ENCODE measurements at regions not wholly inside any gene's neighbourhood (a gene's known extent, or its start where the extent isn't known, plus 50 kb on each side); places are given as distances from the start of the nearest gene placed in this dataset.
A peak's percentile ranks its signal among the peaks of the same experiment; 100 is the strongest.
"Not testable (repeated sequence)": the region's sequence is repeated elsewhere in the genome, so short reads cannot be mapped to it uniquely, and the experiment has no call there.

GRCh38 chr4:183816077-183816476, 89.0 kb upstream of the STOX2 start:
- in situ Hi-C loops (cut with MboI; ENCODE audit: low sequenced_read_pairs in 4 of 4) (no loop called here), intact Hi-C loops (cut with DNase I; ENCODE audit: low total_unique reads) (no loop called here)
- ATAC-seq (no peak), DNase-seq (no peak)
- Histone ChIP-seq H3K27ac (no peak overlapping the region), H3K4me1 (no peaks in the 10 kb centered on the region), H3K4me3 (no peak overlapping the region), H3K36me3 (no peaks in the 10 kb centered on the region), H3K27me3 (no peaks in the 10 kb centered on the region), H3K9me3 (no peaks in the 10 kb centered on the region)
- TF ChIP-seq POLR2A (IDR thresholded peaks at IDR 0.05): no peak
- TF ChIP-seq, protein P1, sequence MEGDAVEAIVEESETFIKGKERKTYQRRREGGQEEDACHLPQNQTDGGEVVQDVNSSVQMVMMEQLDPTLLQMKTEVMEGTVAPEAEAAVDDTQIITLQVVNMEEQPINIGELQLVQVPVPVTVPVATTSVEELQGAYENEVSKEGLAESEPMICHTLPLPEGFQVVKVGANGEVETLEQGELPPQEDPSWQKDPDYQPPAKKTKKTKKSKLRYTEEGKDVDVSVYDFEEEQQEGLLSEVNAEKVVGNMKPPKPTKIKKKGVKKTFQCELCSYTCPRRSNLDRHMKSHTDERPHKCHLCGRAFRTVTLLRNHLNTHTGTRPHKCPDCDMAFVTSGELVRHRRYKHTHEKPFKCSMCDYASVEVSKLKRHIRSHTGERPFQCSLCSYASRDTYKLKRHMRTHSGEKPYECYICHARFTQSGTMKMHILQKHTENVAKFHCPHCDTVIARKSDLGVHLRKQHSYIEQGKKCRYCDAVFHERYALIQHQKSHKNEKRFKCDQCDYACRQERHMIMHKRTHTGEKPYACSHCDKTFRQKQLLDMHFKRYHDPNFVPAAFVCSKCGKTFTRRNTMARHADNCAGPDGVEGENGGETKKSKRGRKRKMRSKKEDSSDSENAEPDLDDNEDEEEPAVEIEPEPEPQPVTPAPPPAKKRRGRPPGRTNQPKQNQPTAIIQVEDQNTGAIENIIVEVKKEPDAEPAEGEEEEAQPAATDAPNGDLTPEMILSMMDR (IDR thresholded peaks at IDR 0.05 in 4 of 5, conservative IDR thresholded peaks at IDR 0.05 in 1 of 5): no peak

DNA sequence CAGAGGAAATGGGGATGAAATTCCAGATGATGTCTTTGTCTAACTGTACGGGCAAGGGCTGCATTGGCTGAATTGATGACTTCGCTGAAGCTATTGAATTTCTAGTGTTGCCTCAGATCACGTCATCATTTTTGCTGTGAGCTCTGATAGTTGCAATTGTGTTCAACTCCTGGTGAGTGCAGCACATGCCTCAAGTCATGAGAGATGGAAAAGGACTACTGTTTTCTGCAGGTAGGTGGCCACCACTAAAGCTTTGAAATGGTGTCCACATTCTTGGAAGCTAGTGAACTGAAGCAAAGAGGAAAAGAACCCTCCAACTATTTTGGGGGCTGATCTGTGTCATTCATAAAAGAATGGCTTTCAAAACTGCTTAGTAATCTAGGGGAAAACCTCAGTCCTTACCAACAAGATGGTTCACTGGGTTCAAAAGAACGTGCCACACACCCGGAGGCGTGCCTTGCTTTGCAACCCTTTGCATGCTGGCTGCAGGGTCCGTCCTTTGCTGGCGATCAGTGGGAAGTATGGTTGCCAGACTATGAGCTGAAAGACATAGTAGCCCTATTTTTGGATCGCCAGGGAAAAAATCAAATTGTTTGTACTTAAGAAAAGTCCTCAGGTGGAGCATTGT, 88.1 kb upstream of the STOX2 start:
- Histone ChIP-seq H3K4me1 (no peaks in the 10 kb centered on the region), H3K9me3 (no peaks in the 10 kb centered on the region), H3K27ac (no peak overlapping the region), H3K36me3 (no peaks in the 10 kb centered on the region), H3K4me3 (no peak overlapping the region), H3K27me3 (no peaks in the 10 kb centered on the region)
- no peak for TF ChIP-seq POLR2A (IDR thresholded peaks at IDR 0.05)
- TF ChIP-seq, protein P1 (IDR thresholded peaks at IDR 0.05 in 4 of 5, conservative IDR thresholded peaks at IDR 0.05 in 1 of 5): no peak
- ATAC-seq (no peak), DNase-seq (no peak)
- intact Hi-C loops (cut with DNase I; ENCODE audit: low total_unique reads) (no loop called here), in situ Hi-C loops (cut with MboI; ENCODE audit: low sequenced_read_pairs in 4 of 4) (no loop called here)

- H3K36me3 ChIP-seq; ATAC-seq; in situ Hi-C loops (cut with MboI; ENCODE audit: low sequenced_read_pairs in 4 of 4); H3K27ac ChIP-seq; DNase-seq; H3K27me3 ChIP-seq; intact Hi-C loops (cut with DNase I; ENCODE audit: low total_unique reads); H3K4me3 ChIP-seq; H3K4me1 ChIP-seq; H3K9me3 ChIP-seq: not testable (repeated sequence)
Measured at GRCh38 chr4:183818591-183818990, 86.5 kb upstream of the STOX2 start.

GRCh38 chr4:183821076-183821853, 83.8 kb upstream of the STOX2 start:
- ATAC-seq: no peak

GRCh38 chr4:183823434-183823833, 81.7 kb upstream of the STOX2 start:
- ATAC-seq (peak; percentile 70 to 75), DNase-seq (peak; percentile 10 to 59)
- no peaks in the 10 kb centered on the region for H3K36me3 ChIP-seq
- no peaks in the 10 kb centered on the region for H3K4me1 ChIP-seq
- no peak overlapping the region for H3K4me3 ChIP-seq
- no peaks in the 10 kb centered on the region for H3K27me3 ChIP-seq
- no peaks in the 10 kb centered on the region for H3K9me3 ChIP-seq
- in situ Hi-C loops (cut with MboI; ENCODE audit: low sequenced_read_pairs in 4 of 4) (no loop called here), intact Hi-C loops (cut with DNase I; ENCODE audit: low total_unique reads) (no loop called here)
- no peak overlapping the region for H3K27ac ChIP-seq
- TF ChIP-seq POLR2A (IDR thresholded peaks at IDR 0.05): no peak
- TF ChIP-seq, protein P1 (IDR thresholded peaks at IDR 0.05 in 4 of 5, conservative IDR thresholded peaks at IDR 0.05 in 1 of 5): no peak

More at GRCh38 chr4:183821076-183821853, 83.8 kb upstream of the STOX2 start:
- Histone ChIP-seq H3K27me3 (no peaks in the 10 kb centered on the region), H3K9me3 (no peaks in the 10 kb centered on the region), H3K36me3 (no peaks in the 10 kb centered on the region), H3K4me3 (no peak overlapping the region), H3K4me1 (no peaks in the 10 kb centered on the region), H3K27ac (no peak overlapping the region)
- in situ Hi-C loops (cut with MboI; ENCODE audit: low sequenced_read_pairs in 4 of 4): no loop called here
- DNase-seq: no peak
- intact Hi-C loops (cut with DNase I; ENCODE audit: low total_unique reads): no loop called here
- TF ChIP-seq POLR2A (IDR thresholded peaks at IDR 0.05): no peak
- TF ChIP-seq, protein P1 (IDR thresholded peaks at IDR 0.05 in 4 of 5, conservative IDR thresholded peaks at IDR 0.05 in 1 of 5): no peak
